NCI-H82 (cell line): ENCODE measurements at regions not wholly inside any gene's neighbourhood (a gene's known extent, or its start where the extent isn't known, plus 50 kb on each side); places are given as distances from the start of the nearest gene placed in this dataset.
"Not testable (repeated sequence)": the region's sequence is repeated elsewhere in the genome, so short reads cannot be mapped to it uniquely, and the experiment has no call there.

Source experiments
- DNase-seq: peaks from one replicate; lab custom pipeline; 2025; lab: John Stamatoyannopoulos, UW

GRCh38 chr2:111579500-111580134 lies 304.4 kb downstream of the ANAPC1 start:
- not testable (repeated sequence) for DNase-seq

GRCh38 chr2:111580616-111581015 lies 303.4 kb downstream of the ANAPC1 start:
- not testable (repeated sequence) for DNase-seq

- not testable (repeated sequence) for DNase-seq
Measured at GRCh38 chr2:111582090-111582489, 301.9 kb downstream of the ANAPC1 start.

GRCh38 chr2:111583480-111583879 lies 300.5 kb downstream of the ANAPC1 start:
- DNase-seq = not testable (repeated sequence)

- not testable (repeated sequence) for DNase-seq
Measured at GRCh38 chr2:111584540-111584939, 299.5 kb downstream of the ANAPC1 start.

GRCh38 chr2:111584950-111585349 lies 299.0 kb downstream of the ANAPC1 start:
- DNase-seq = not testable (repeated sequence)

GRCh38 chr2:111586014-111586413 lies 298.0 kb downstream of the ANAPC1 start:
- DNase-seq = not testable (repeated sequence)

- not testable (repeated sequence) for DNase-seq
Measured at GRCh38 chr2:111595072-111595471, 288.9 kb downstream of the ANAPC1 start.

- not testable (repeated sequence) for DNase-seq
Measured at GRCh38 chr2:111596808-111597705, 286.9 kb downstream of the ANAPC1 start.

GRCh38 chr2:111598944-111599343 lies 285.0 kb downstream of the ANAPC1 start:
- DNase-seq = not testable (repeated sequence)

- DNase-seq = not testable (repeated sequence)
Measured at GRCh38 chr2:111602259-111602658, 281.7 kb downstream of the ANAPC1 start.

GRCh38 chr2:111605798-111606197 lies 278.2 kb downstream of the ANAPC1 start:
- not testable (repeated sequence) for DNase-seq

GRCh38 chr2:111606632-111607031 lies 277.4 kb downstream of the ANAPC1 start:
- DNase-seq = not testable (repeated sequence)

GRCh38 chr2:111609146-111609844 lies 274.7 kb downstream of the ANAPC1 start:
- not testable (repeated sequence) for DNase-seq

GRCh38 chr2:111610035-111610434 lies 274.0 kb downstream of the ANAPC1 start:
- DNase-seq = not testable (repeated sequence)

- no peak for DNase-seq
Measured at GRCh38 chr2:111616651-111617218, 267.3 kb downstream of the ANAPC1 start.

- DNase-seq = no peak
Measured at GRCh38 chr2:111617299-111618225, 266.4 kb downstream of the ANAPC1 start.

- no peak for DNase-seq
Measured at GRCh38 chr2:111618226-111618977, 265.6 kb downstream of the ANAPC1 start.

GRCh38 chr2:111618978-111619902 lies 264.8 kb downstream of the ANAPC1 start:
- DNase-seq = no peak
